GM18873 (cell line): ENCODE measurements at regions not wholly inside any gene's neighbourhood (a gene's known extent, or its start where the extent isn't known, plus 50 kb on each side); places are given as distances from the start of the nearest gene placed in this dataset.

ENCODE experiments used
- ATAC-seq: cut with Tn5 transposase; IDR thresholded peaks from one replicate; pipeline ENCODE4 v1.9.1; 2021; ENCODE audit warnings: mild to moderate bottlenecking, moderate library complexity, moderate number of reproducible peaks; ENCODE audit not compliant: unreplicated experiment, low FRiP score

GRCh38 chr2:48132271-48132625, 182.2 kb upstream of the FOXN2 start:
- no peak for ATAC-seq

GRCh38 chr2:48134704-48135103, 179.8 kb upstream of the FOXN2 start:
- no peak for ATAC-seq

- no peak for ATAC-seq
Measured at GRCh38 chr2:48135797-48136196, 178.7 kb upstream of the FOXN2 start.

GRCh38 chr2:48137829-48138228, 176.7 kb upstream of the FOXN2 start:
- no peak for ATAC-seq

GRCh38 chr2:48138898-48139297, 175.6 kb upstream of the FOXN2 start:
- no peak for ATAC-seq

- no peak for ATAC-seq
Measured at GRCh38 chr2:48140586-48140985, 173.9 kb upstream of the FOXN2 start.

- no peak for ATAC-seq
Measured at GRCh38 chr2:48144777-48145176, 169.7 kb upstream of the FOXN2 start.

GRCh38 chr2:48145845-48146452, 168.5 kb upstream of the FOXN2 start:
- ATAC-seq = no peak

GRCh38 chr2:48146552-48146951, 167.9 kb upstream of the FOXN2 start:
- no peak for ATAC-seq

- ATAC-seq = no peak
Measured at GRCh38 chr2:48147719-48148118, 166.8 kb upstream of the FOXN2 start.

- ATAC-seq = no peak
Measured at GRCh38 chr2:48148841-48149430, 165.5 kb upstream of the FOXN2 start.

GRCh38 chr2:48157150-48157549, 157.3 kb upstream of the FOXN2 start:
- no peak for ATAC-seq

GRCh38 chr2:48161628-48162027, 152.9 kb upstream of the FOXN2 start:
- ATAC-seq = no peak

GRCh38 chr2:48162742-48163141, 151.7 kb upstream of the FOXN2 start:
- no peak for ATAC-seq

- no peak for ATAC-seq
Measured at GRCh38 chr2:48165070-48165753, 149.3 kb upstream of the FOXN2 start.

GRCh38 chr2:48169141-48169592, 145.3 kb upstream of the FOXN2 start:
- ATAC-seq = no peak

GRCh38 chr2:48170281-48170680, 144.2 kb upstream of the FOXN2 start:
- ATAC-seq = no peak

- ATAC-seq = no peak
Measured at GRCh38 chr2:48173141-48173540, 141.3 kb upstream of the FOXN2 start.

GRCh38 chr2:48174503-48174902, 140.0 kb upstream of the FOXN2 start:
- ATAC-seq = no peak

GRCh38 chr2:48175254-48175653, 139.2 kb upstream of the FOXN2 start:
- no peak for ATAC-seq

- ATAC-seq = no peak
Measured at GRCh38 chr2:48175656-48176055, 138.8 kb upstream of the FOXN2 start.

- no peak for ATAC-seq
Measured at GRCh38 chr2:48176876-48177275, 137.6 kb upstream of the FOXN2 start.
